ENCODE measurements at regions not wholly inside any gene's neighbourhood (a gene's known extent, or its start where the extent isn't known, plus 50 kb on each side); places are given as distances from the start of the nearest gene placed in this dataset.

- no peak for TF ChIP-seq REST (IDR thresholded peaks at IDR 0.05; ENCODE audit: low read depth)
- TF ChIP-seq FOXM1 (IDR thresholded peaks at IDR 0.05; ENCODE audit: borderline replicate concordance, low read depth) = no peak
- TF ChIP-seq, protein P1, sequence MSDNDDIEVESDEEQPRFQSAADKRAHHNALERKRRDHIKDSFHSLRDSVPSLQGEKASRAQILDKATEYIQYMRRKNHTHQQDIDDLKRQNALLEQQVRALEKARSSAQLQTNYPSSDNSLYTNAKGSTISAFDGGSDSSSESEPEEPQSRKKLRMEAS (IDR thresholded peaks at IDR 0.05) = no peak
- no peak for TF ChIP-seq TAF1 (IDR thresholded peaks at IDR 0.05; ENCODE audit: low read depth)
- TF ChIP-seq USF1 (IDR thresholded peaks at IDR 0.05) = no peak
- TF ChIP-seq TCF12 (IDR thresholded peaks at IDR 0.05; ENCODE audit: low read depth) = no peak
- TF ChIP-seq YY1 (IDR thresholded peaks at IDR 0.05; ENCODE audit: low read depth) = no peak
- no peak for TF ChIP-seq CEBPB (IDR thresholded peaks at IDR 0.05)
- no peak for TF ChIP-seq RAD21 (IDR thresholded peaks at IDR 0.05; ENCODE audit: low read depth)
- no peak for TF ChIP-seq EGR1 (IDR thresholded peaks at IDR 0.05)
- TF ChIP-seq EP300 (IDR thresholded peaks at IDR 0.05; ENCODE audit: borderline replicate concordance) = no peak
- TF ChIP-seq ZBTB7A (IDR thresholded peaks at IDR 0.05; ENCODE audit: low read depth) = no peak
- no peak for TF ChIP-seq CREB1 (IDR thresholded peaks at IDR 0.05; ENCODE audit: low read depth)
- TF ChIP-seq TEAD4 (IDR thresholded peaks at IDR 0.05) = no peak
- no peak for TF ChIP-seq NFIC (IDR thresholded peaks at IDR 0.05)
Measured at GRCh38 chr2:203610558-203610957, 75.5 kb upstream of the RAPH1 start.

GRCh38 chr2:203612246-203612645 is 77.1 kb upstream of the RAPH1 start:
- no peak for TF ChIP-seq RAD21 (IDR thresholded peaks at IDR 0.05; ENCODE audit: low read depth)
- TF ChIP-seq REST (IDR thresholded peaks at IDR 0.05; ENCODE audit: low read depth) = no peak
- TF ChIP-seq CREB1 (IDR thresholded peaks at IDR 0.05; ENCODE audit: low read depth) = no peak
- no peak for TF ChIP-seq EP300 (IDR thresholded peaks at IDR 0.05; ENCODE audit: borderline replicate concordance)
- no peak for TF ChIP-seq USF1 (IDR thresholded peaks at IDR 0.05)
- no peak for TF ChIP-seq NFIC (IDR thresholded peaks at IDR 0.05)
- TF ChIP-seq EGR1 (IDR thresholded peaks at IDR 0.05) = no peak
- TF ChIP-seq CEBPB (IDR thresholded peaks at IDR 0.05) = no peak
- TF ChIP-seq TEAD4 (IDR thresholded peaks at IDR 0.05) = no peak
- no peak for TF ChIP-seq FOXM1 (IDR thresholded peaks at IDR 0.05; ENCODE audit: borderline replicate concordance, low read depth)
- TF ChIP-seq, protein P1 (IDR thresholded peaks at IDR 0.05) = no peak
- no peak for TF ChIP-seq TAF1 (IDR thresholded peaks at IDR 0.05; ENCODE audit: low read depth)
- TF ChIP-seq YY1 (IDR thresholded peaks at IDR 0.05; ENCODE audit: low read depth) = no peak
- TF ChIP-seq TCF12 (IDR thresholded peaks at IDR 0.05; ENCODE audit: low read depth) = no peak
- no peak for TF ChIP-seq ZBTB7A (IDR thresholded peaks at IDR 0.05; ENCODE audit: low read depth)

DNA sequence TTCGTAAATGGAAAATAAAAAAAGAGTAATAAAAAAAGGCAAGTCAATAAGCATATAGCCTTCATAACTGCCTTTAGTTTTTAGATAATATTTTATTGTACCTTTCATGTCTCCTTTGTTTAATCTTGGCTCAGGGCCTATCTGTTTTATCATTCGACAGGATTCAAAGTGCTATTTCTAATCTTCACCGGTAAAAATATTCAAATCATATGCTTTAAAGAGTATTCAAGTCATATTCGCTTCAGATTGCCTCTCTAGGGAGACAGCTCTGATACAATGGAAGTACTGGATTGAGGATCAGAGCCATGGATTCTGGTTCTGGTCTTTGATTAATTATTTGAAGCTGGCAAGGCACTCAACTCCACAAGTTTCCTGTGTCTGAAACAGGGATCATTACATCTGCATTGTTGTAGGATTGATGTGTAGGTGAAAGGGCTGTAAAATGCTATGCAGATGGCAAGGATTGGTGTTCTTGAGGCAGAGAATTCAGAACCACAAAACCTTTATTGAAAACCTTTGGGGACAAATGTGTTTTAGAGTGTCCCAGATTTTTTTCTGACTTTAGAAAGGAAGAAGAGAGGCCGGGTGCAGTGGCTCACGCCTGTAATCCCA is 84.3 kb upstream of the RAPH1 start:
- TF ChIP-seq TCF12 (IDR thresholded peaks at IDR 0.05; ENCODE audit: low read depth) (no peak), CEBPB (IDR thresholded peaks at IDR 0.05) (no peak), EP300 (IDR thresholded peaks at IDR 0.05; ENCODE audit: borderline replicate concordance) (no peak), FOXM1 (IDR thresholded peaks at IDR 0.05; ENCODE audit: borderline replicate concordance, low read depth) (no peak), ZBTB7A (IDR thresholded peaks at IDR 0.05; ENCODE audit: low read depth) (no peak), CREB1 (IDR thresholded peaks at IDR 0.05; ENCODE audit: low read depth) (no peak), TAF1 (IDR thresholded peaks at IDR 0.05; ENCODE audit: low read depth) (no peak), EGR1 (IDR thresholded peaks at IDR 0.05) (no peak), YY1 (IDR thresholded peaks at IDR 0.05; ENCODE audit: low read depth) (no peak), REST (IDR thresholded peaks at IDR 0.05; ENCODE audit: low read depth) (no peak), TEAD4 (IDR thresholded peaks at IDR 0.05) (no peak), USF1 (IDR thresholded peaks at IDR 0.05) (no peak), RAD21 (IDR thresholded peaks at IDR 0.05; ENCODE audit: low read depth) (no peak), NFIC (IDR thresholded peaks at IDR 0.05) (no peak)
- TF ChIP-seq, protein P1 (IDR thresholded peaks at IDR 0.05) = no peak

All from Ishikawa (cell line).